Fibroblast of lung (primary cell): ENCODE measurements at regions not wholly inside any gene's neighbourhood (a gene's known extent, or its start where the extent isn't known, plus 50 kb on each side); places are given as distances from the start of the nearest gene placed in this dataset.

ENCODE experiments used
- EZH2 ChIP-seq: IDR thresholded peaks from 2 replicates; pipeline ENCODE4 v1.5.1; 2012; ENCODE audit warnings: low read length, control low read depth, mild to moderate bottlenecking; ENCODE audit errors: missing control alignments
- TF ChIP-seq, protein P1 (sequence below), 2 donors: IDR thresholded peaks in 1 of 2; conservative IDR thresholded peaks in 1 of 2; 1 replicate in 1 of 2; 2 replicates in 1 of 2; pipeline ENCODE4 v1.5.1; 2011 to 2012; ENCODE audit warnings: low read length in 2 of 2, control low read depth in 1 of 2, inconsistent platforms in 1 of 2, low read depth in 1 of 2, mild to moderate bottlenecking in 1 of 2

GRCh38 chrX:45794995-45795337 is 594.3 kb upstream of the DIPK2B start:
- TF ChIP-seq, protein P1, sequence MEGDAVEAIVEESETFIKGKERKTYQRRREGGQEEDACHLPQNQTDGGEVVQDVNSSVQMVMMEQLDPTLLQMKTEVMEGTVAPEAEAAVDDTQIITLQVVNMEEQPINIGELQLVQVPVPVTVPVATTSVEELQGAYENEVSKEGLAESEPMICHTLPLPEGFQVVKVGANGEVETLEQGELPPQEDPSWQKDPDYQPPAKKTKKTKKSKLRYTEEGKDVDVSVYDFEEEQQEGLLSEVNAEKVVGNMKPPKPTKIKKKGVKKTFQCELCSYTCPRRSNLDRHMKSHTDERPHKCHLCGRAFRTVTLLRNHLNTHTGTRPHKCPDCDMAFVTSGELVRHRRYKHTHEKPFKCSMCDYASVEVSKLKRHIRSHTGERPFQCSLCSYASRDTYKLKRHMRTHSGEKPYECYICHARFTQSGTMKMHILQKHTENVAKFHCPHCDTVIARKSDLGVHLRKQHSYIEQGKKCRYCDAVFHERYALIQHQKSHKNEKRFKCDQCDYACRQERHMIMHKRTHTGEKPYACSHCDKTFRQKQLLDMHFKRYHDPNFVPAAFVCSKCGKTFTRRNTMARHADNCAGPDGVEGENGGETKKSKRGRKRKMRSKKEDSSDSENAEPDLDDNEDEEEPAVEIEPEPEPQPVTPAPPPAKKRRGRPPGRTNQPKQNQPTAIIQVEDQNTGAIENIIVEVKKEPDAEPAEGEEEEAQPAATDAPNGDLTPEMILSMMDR (conservative IDR thresholded peaks at IDR 0.05 in 1 of 2, IDR thresholded peaks at IDR 0.05 in 1 of 2; ENCODE audit: low read depth in 1 of 2, low read length in 2 of 2) = no peak
- no peak for TF ChIP-seq EZH2
